SK-N-SH (cell line): ENCODE measurements at regions not wholly inside any gene's neighbourhood (a gene's known extent, or its start where the extent isn't known, plus 50 kb on each side); places are given as distances from the start of the nearest gene placed in this dataset.

Experiments used
- JUND ChIP-seq: IDR thresholded peaks from 2 replicates; pipeline ENCODE4 v1.4.0; 2012
- MXI1 ChIP-seq: IDR thresholded peaks from 2 replicates; pipeline ENCODE4 v1.6.1; 2012; ENCODE audit warnings: mild to moderate bottlenecking, low read depth, low read length, improper control_type of control experiment
- POLR2AphosphoS5 ChIP-seq: IDR thresholded peaks from 2 replicates; pipeline ENCODE4 v1.6.1; 2012; ENCODE audit warnings: low read depth, low read length

DNA sequence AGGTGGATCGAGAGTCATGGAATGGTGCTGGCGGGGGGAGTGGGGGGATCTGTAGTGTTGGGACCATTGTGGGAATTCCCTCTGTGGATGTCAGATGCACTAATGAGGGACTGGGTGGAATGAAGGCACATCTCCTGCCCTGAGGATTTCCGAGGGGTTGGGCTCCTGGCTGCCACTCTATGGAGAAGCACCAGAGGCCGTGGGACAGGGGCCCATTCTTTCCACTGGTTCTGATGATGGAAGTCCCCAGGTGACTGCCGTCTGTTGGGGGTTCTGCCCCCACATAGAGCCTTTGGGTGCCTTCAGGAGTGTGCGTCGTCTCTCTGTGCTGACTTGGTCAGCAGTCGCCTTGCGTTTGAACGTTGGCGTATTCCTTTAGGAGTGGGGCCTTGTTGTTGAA, 202.9 kb downstream of the GLRX3 start:
- no peak for TF ChIP-seq JUND
- no peak for TF ChIP-seq POLR2AphosphoS5
- no peak for TF ChIP-seq MXI1
